Midbrain (tissue), 1 donor: ENCODE measurements at regions not wholly inside any gene's neighbourhood (a gene's known extent, or its start where the extent isn't known, plus 50 kb on each side); places are given as distances from the start of the nearest gene placed in this dataset.
"Not testable (repeated sequence)": the region's sequence is repeated elsewhere in the genome, so short reads cannot be mapped to it uniquely, and the experiment has no call there.

Experiments used
- DNase-seq: peaks from one replicate; lab custom pipeline; 2025; lab: John Stamatoyannopoulos, UW

DNA sequence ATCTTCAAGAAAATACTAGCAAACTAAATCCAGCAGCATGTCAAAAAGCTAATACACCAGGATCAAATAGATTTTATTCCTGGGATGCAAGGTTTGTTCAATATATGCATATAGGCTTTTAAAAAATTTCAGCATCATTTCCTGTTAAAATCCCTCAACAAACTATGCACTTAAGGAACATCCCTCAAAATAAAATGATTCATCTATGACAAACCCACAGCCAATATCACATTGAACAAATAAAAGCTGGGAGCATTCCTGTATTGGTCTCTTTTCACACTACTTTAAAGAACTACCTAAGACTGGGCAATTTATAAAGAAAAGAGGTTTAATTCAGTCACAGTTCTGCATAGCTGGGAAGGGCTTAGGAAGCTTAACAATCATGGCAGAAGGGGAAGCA is 726.7 kb downstream of the GRXCR1 start:
- no peak for DNase-seq

DNA sequence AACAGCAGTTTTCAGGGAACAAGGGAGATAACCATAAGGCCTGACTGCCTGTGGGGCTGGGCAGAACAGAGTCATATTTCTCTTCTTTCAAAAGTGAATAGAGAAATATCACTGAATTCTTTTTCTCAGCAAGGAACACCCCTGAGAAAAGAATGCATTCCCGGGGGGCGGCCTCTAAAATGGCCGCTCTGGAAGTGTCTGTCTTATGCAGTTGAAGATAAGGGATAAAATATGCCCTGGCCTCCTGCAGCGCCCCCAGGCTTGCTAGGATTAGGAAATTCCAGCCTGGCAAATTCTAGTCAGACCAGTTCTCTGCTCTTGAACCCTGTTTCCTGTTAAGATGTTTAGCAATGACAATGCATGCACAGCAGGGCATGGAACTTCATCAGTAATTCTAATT is 745.4 kb downstream of the GRXCR1 start:
- not testable (repeated sequence) for DNase-seq

GRCh38 chr4:43651991-43652390 is 759.5 kb downstream of the GRXCR1 start:
- no peak for DNase-seq

DNA sequence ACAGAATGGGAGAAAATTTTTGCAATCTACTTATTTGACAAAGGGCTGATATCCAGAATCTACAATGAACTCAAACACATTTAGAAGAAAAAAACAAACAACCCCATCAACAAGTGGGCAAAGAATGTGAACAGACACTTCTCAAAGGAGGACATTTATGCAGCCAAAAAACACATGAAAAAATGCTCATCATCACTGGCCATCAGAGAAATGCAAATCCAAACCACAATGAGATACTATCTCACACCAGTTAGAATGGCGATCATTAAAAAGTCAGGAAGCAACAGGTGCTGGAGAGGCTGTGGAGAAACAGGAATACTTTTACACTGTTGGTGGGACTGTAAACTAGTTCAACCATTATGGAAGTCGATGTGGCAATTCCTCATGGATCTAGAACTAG is 767.0 kb downstream of the GRXCR1 start:
- not testable (repeated sequence) for DNase-seq

DNA sequence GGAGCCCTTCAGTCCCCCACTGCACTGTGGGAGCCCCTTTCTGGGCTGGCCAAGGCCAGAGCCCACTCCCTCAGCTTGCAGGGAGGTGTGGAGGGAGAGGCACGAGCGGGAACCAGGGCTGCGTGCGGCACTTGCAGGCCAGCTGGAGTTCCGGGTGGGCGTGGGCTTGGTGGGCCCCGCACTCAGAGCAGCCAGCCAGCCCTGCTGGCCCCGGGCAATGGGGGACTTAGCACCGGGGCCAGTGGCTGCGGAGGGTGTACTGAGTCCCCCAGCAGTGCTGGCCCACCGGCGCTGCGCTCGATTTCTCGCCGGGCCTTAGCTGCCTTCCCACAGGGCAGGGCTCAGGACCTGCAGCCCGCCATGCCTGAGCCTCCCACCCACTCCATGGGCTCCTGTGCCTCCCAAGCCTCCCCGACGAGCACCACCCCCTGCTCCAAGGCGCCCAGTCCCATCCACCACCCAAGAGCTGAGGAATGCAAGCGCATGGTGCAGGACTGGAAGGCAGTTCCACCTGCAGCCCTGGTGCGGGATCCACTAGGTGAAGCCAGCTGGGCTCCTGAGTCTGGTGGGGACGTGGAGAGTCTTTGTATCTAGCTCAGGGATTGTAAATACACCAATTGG is 776.2 kb downstream of the KCTD8 start:
- DNase-seq, result not testable (repeated sequence)

GRCh38 chr4:43680421-43680820 is 768.2 kb downstream of the KCTD8 start:
- DNase-seq, result no peak

DNA sequence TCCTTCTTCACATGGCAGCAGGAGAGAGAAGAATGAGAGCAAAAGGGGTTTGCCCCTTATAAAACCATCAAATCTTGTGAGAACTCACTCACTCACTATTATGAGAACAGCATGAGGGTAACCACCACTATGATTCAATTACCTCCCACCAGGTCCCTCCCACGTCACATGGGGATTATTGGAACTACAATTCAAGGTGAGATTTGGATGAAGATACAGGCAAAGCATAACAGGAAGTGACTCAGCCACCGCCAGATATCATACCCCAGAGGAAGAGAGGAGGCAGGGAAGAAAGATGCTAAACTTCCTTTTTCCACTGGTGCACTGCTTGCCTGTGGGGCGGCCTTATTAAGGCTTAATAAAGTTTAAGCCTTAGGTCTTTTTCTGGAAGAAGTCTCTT is 766.1 kb downstream of the KCTD8 start:
- no peak for DNase-seq

DNA sequence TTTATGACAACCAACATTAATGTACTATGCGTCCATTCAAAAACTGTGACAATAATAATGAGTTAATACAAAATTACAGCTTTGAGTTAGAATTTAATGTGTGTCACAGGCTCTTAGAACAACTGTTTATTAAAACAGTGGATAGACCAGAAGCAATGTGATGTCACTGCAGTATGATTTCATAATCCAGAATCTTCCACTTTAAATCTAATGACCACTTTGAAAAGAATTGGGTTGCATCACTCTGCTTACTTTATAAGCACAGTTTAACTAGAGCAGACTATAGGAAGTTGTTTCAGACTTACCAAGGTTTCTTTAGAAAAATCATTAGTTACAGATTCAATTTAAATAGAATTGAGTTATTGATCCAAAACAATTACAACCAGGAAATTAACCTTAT is 758.5 kb downstream of the KCTD8 start:
- no peak for DNase-seq

DNA sequence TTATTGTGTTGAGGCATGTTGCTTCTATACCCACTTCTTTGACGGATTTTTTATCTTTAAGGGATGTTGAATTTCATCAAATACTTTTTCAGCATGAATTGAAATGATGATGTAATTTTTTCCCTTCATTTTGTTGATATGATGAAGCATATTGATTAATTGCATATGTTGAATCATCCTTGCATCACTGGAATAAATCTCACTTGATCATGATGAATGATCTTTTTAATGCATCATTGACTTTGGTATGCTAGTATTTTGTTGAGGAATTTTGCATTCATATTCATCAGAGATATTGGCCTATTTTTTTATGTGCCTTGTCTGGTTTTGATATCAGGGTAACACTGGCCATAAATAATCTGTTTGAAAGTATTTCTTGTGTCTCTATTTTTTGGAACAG is 754.7 kb downstream of the KCTD8 start:
- DNase-seq, result no peak

GRCh38 chr4:43709443-43709842 is 739.2 kb downstream of the KCTD8 start:
- DNase-seq, result no peak

GRCh38 chr4:43716721-43717395 is 731.8 kb downstream of the KCTD8 start:
- DNase-seq, result no peak

DNA sequence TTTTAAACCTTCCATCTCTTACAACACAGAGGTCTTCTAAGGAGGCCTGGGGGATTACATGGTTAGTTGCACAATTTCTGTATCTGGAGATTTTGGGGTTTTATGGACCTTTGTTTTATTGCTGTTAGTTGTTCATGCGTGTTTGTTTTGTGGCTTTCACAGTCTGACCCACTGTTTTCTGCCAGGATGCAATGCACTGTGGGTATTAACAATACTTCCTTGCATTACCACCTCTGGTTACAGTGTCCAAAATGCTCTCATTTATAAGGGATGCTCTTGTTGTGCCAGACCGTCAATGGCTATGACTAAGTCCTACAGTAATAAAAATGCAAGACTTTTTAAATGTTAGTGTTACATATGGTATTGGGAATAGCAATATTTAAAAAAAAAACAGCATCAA is 730.2 kb downstream of the KCTD8 start:
- no peak for DNase-seq

DNA sequence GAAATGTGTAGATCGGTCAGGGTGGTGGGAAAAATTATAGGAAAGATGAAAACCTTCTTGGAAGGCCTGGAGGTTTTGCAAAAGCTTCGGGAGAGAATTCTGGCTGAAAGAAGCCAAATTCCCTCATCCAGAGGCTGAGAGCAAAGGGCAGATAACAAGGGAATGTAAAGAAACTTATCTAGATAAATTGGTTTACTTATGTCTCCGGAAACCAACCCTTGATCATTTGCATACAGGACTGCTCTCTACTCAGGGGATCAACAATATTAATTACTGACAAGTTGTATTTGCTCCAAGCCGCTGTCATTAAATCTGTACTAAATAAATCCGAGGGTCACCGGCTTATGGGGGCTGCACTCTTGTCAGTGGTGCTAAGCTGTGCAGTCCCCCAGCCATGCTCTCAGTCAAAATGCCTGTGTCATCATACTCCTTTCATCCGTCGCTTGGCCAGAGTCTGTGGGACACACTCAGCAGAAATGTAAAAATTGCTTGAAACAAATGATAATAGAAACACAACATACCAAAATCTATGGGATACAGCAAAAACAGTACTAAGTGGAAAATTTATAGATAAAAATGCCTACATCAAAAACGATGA is 715.7 kb downstream of the KCTD8 start:
- no peak for DNase-seq

DNA sequence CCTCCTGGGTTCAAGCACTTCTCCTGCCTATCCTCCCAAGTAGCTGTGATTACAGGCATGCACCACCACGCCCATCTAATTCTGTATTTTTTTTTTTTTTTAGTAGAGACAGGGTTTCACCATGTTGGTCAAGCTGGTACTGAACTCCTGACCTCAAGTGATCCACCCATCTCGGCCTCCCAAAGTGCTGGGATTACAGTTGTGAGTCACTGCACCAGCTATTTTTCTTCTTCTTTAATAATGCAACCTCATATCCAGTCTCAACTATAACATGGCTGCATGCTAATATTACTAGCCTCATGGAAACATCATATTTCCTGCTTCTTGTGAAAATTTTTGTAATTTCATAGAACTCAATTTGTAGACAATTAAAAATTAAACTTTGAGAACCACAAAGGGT is 706.5 kb downstream of the KCTD8 start:
- no peak for DNase-seq

DNA sequence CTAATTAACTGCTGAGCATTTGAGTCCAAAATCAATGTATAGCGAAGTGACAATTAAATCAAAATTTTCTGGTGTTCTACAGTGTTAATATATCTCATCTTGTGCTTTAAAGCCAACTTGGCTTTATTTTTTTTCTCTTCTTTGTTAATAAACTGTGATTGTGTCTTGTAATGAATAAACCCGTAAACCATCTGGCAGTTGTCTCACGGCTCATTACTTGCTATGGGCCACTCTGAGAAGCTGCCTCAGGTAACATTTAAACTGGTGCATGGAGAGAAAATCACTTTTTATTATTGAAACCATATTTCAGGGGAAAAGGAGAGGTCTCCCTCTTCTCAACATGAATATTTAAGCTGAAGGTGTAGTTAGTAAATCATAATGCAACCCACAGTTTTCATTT is 694.0 kb downstream of the KCTD8 start:
- DNase-seq, result no peak

DNA sequence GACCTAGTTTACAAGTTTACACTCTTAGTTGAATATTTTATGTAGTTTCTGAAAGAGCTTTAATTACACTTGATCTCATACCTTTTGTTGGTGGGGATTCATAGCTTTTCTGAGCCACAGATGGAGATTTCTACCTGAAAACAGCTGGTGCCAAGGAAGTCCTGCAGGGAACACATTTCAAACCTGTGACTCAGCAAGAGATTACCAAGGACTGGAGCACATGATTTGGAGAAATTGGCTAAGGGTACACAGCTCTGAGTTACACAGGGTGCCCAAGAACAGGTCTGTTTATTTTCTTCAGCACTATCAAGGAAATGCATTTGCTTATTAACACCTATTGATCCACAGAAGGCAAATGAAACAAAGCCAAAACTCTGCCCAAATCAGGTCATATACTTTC is 691.5 kb downstream of the KCTD8 start:
- no peak for DNase-seq

GRCh38 chr4:43758836-43759235 is 689.8 kb downstream of the KCTD8 start:
- DNase-seq, result no peak

DNA sequence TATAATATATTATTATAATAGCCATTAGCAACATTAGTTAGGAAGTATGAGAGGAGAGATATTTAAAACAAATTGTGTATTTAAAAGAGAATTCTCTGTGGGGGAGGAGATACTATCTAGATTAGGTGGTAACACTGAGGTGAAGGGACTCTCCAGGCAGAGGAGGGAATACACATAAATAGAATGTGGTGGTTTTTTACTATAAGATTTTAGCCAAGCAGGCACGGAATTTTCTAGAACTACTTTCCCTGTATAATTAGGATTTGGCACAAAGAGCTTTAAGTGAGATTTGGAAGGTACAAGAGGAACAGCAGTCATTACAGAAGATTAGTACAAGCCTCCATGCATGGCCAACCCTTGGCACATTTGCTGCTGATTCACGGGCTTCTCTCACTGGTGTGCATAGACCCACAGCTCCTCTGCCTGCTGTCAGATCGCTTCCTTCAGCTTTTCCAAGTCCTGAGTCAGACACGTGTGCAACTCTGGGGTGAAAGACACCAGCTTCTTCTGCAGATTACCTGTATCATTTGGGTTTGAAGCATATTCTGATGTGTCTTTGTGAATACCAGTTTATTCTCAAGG is 685.5 kb downstream of the KCTD8 start:
- DNase-seq, result no peak

- no peak for DNase-seq
Measured at GRCh38 chr4:43765514-43765913, 683.1 kb downstream of the KCTD8 start.

GRCh38 chr4:43766648-43767047 is 682.0 kb downstream of the KCTD8 start:
- no peak for DNase-seq

DNA sequence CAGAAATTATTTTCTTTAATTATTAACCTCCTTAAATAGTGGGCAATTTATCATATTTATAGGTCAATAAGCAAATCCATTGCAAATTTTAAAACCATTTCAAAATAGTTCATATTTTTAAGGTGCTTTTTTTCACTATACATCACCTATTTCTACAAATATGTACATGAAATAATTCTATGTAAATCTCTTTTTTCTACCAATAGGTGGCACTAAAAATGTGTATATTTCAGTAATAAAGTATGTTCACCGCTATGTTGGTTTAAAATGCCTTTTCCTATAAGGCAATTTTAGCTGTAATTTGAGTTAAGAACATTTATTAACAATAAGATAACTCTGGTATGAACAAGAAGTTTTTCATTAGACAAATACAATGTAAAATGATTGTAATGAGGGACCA is 672.2 kb downstream of the KCTD8 start:
- DNase-seq, result no peak

GRCh38 chr4:43778187-43778915 is 670.3 kb downstream of the KCTD8 start:
- no peak for DNase-seq

DNA sequence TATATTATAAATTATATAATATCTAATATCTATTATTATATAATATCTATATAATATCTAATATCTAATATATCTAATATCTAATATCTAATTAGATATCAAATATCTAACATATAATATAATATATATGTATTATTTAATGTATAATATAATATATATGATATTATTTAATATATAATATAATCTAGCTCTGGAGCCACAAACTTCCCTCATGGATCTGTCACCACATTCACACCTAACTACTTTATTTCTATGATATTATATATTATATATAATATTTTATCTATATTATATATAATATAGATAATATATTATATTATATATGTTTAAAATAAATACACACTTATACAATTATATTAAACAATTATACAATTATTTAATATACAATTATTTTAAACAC is 667.5 kb downstream of the KCTD8 start:
- no peak for DNase-seq
